Body of pancreas (tissue), 4 donors: ENCODE measurements at regions not wholly inside any gene's neighbourhood (a gene's known extent, or its start where the extent isn't known, plus 50 kb on each side); places are given as distances from the start of the nearest gene placed in this dataset.

Source experiments
- ATAC-seq: fragments of 150-250 bp; one replicate; pipeline ENCODE4 v1.9.1; 2016
- DNase-seq, 4 donors: peaks; one replicate each; pipeline ENCODE4 v3.0.0-alpha.2; 2019
- H3K27ac ChIP-seq, 4 donors: fragments of 200-600 bp; sonication (generic); 1 replicate in 3 of 4; 2 replicates in 1 of 4; pipeline versions ENCODE4 v1.5.1 to v1.6.1; 2016 to 2019; ENCODE audit warnings: mild to moderate bottlenecking in 1 of 4, mixed read lengths in 1 of 4, moderate library complexity in 1 of 4
- H3K27me3 ChIP-seq, 2 donors: fragments of 200-600 bp; sonication (generic); one replicate each; pipeline ENCODE4 v1.6.0; 2016; ENCODE audit warnings: mild to moderate bottlenecking in 1 of 2
- H3K36me3 ChIP-seq, 2 donors: fragments of 200-600 bp; sonication (generic); replicated peaks in 1 of 2; 2 replicates each; pipeline ENCODE4 v1.5.1; 2016; ENCODE audit warnings: low read depth in 2 of 2; ENCODE audit not compliant: insufficient read depth in 1 of 2
- H3K4me1 ChIP-seq: fragments of 200-600 bp; sonication (generic); one replicate; pipeline ENCODE4 v1.6.0; 2016
- H3K4me3 ChIP-seq, 2 donors: fragments of 200-600 bp; sonication (generic); 1 replicate in 1 of 2; 2 replicates in 1 of 2; pipeline ENCODE4 v1.5.1; 2016 to 2019
- H3K9me3 ChIP-seq, 3 donors: fragments of 200-600 bp; sonication (generic); 1 replicate in 2 of 3; 2 replicates in 1 of 3; pipeline ENCODE4 v1.5.1; 2016
- CTCF ChIP-seq, 7 experiments: fragments of 450-650 bp in 4 of 7; fragments of 200-600 bp in 3 of 7; sonication (generic) in 3 of 7; IDR thresholded peaks; one replicate each; pipeline ENCODE4 v1.5.1; 2016 to 2019; ENCODE audit warnings: antibody characterized with exemption in 7 of 7
- POLR2A ChIP-seq, 3 donors: fragments of 450-650 bp; IDR thresholded peaks; one replicate each; pipeline ENCODE4 v1.6.1; 2016; ENCODE audit warnings: antibody characterized with exemption in 3 of 3, mild to moderate bottlenecking in 2 of 3
- WGBS, 2 donors: methylation state at CpG; one replicate each; pipeline ENCODE4 v1.1.5; 2017; 5-methylcytosine and 5-hydroxymethylcytosine counted together
- intact Hi-C: fragments of 100-400 bp; cut with DNase I; formaldehyde crosslinking; loops from one replicate; pipeline ENCODE4 v1.15.1; 2023

- peaks cover 49% of the 10 kb centered on the region for H3K4me1 ChIP-seq
- H3K27ac ChIP-seq, result peak overlapping the region in 3 of 4 donors; percentile 54 to 65 (median 61)
- no peaks in the 10 kb centered on the region for H3K36me3 ChIP-seq
- intact Hi-C loops, result no loop called here
- no peaks in the 10 kb centered on the region for H3K9me3 ChIP-seq
- no peaks in the 10 kb centered on the region for H3K27me3 ChIP-seq
- TF ChIP-seq CTCF (IDR thresholded peaks at IDR 0.05) (no peak), POLR2A (IDR thresholded peaks at IDR 0.05) (no peak)
- ATAC-seq, result no peak
- H3K4me3 ChIP-seq, result no peak overlapping the region
- DNase-seq, result no peak
- WGBS, 2 donors, result 87% methylated on average over 12 to 13 of the region's 13 CpGs
Observed at GRCh38 chr20:50398471-50398820, 111.7 kb upstream of the PTPN1 start.

- TF ChIP-seq CTCF (IDR thresholded peaks at IDR 0.05) (no peak), POLR2A (IDR thresholded peaks at IDR 0.05) (peak in 1 of 3 donors; percentile 20)
- Histone ChIP-seq H3K36me3 (no peaks in the 10 kb centered on the region), H3K27ac (peak overlapping the region in 3 of 4 donors; percentile 54 to 65 (median 61)), H3K4me1 (peaks cover 54% of the 10 kb centered on the region), H3K9me3 (no peaks in the 10 kb centered on the region), H3K4me3 (no peak overlapping the region), H3K27me3 (no peaks in the 10 kb centered on the region)
- 68 to 69% methylated on average over 19 of the region's 20 CpGs for WGBS, 2 donors
- DNase-seq, result peak in 2 of 4 donors; percentile 54 to 58
- peak; percentile 44 for ATAC-seq
- intact Hi-C loops, result no loop called here
Observed at GRCh38 chr20:50398821-50399554, 111.2 kb upstream of the PTPN1 start.

GRCh38 chr20:50399555-50399916, 110.6 kb upstream of the PTPN1 start:
- TF ChIP-seq CTCF (IDR thresholded peaks at IDR 0.05) (no peak), POLR2A (IDR thresholded peaks at IDR 0.05) (no peak)
- Histone ChIP-seq H3K4me3 (no peak overlapping the region), H3K27me3 (no peaks in the 10 kb centered on the region), H3K36me3 (no peaks in the 10 kb centered on the region), H3K4me1 (peaks cover 56% of the 10 kb centered on the region), H3K27ac (peak overlapping the region in 3 of 4 donors; percentile 54 to 65 (median 61)), H3K9me3 (no peaks in the 10 kb centered on the region)
- ATAC-seq (peak; percentile 3), DNase-seq (no peak)
- WGBS, 2 donors, result 69 to 76% methylated on average over 8 to 9 of the region's 9 CpGs
- intact Hi-C loops, result no loop called here

GRCh38 chr20:50399917-50400704, 110.1 kb upstream of the PTPN1 start:
- ATAC-seq, result peak; percentile 11
- H3K4me3 ChIP-seq, result no peak overlapping the region
- no peaks in the 10 kb centered on the region for H3K27me3 ChIP-seq
- no peaks in the 10 kb centered on the region for H3K36me3 ChIP-seq
- peak overlapping the region in 3 of 4 donors; percentile 54 to 65 (median 61) for H3K27ac ChIP-seq
- intact Hi-C loops, result no loop called here
- WGBS, 2 donors, result 63 to 69% methylated on average over 15 of the region's 15 CpGs
- TF ChIP-seq POLR2A (IDR thresholded peaks at IDR 0.05) (no peak), CTCF (IDR thresholded peaks at IDR 0.05) (no peak)
- H3K9me3 ChIP-seq, result no peaks in the 10 kb centered on the region
- DNase-seq, result no peak
- peaks cover 51% of the 10 kb centered on the region for H3K4me1 ChIP-seq
